AG04449 (cell line): ENCODE measurements at regions not wholly inside any gene's neighbourhood (a gene's known extent, or its start where the extent isn't known, plus 50 kb on each side); places are given as distances from the start of the nearest gene placed in this dataset.
A peak's percentile ranks its signal among the peaks of the same experiment; 100 is the strongest.

Experiments
- CTCF ChIA-PET: fragments of 350-600 bp; formaldehyde crosslinking; extraction: SDS; loops from one replicate; lab custom pipeline; 2021; ENCODE audit warnings: antibody characterized with exemption; lab: Yijun Ruan, JAX
- POLR2A ChIA-PET: fragments of 400-600, 350-600 bp; formaldehyde crosslinking; extraction: SDS; loops from one replicate; lab custom pipeline; 2020; ENCODE audit warnings: antibody characterized with exemption, inconsistent platforms; lab: Yijun Ruan, JAX
- DNase-seq: peaks from one replicate; pipeline ENCODE4 v3.0.0-alpha.2; 2010; ENCODE audit warnings: low read depth, low spot score
- H3K4me3 ChIP-seq: 2 replicates; pipeline ENCODE4 v1.5.1; 2011; ENCODE audit warnings: low read depth, mild to moderate bottlenecking, control low read depth, low read length
- TF ChIP-seq, protein P1 (sequence below): IDR thresholded peaks from one replicate; pipeline ENCODE4 v1.5.1; 2011; ENCODE audit warnings: mild to moderate bottlenecking, moderate library complexity, low read length, control low read depth, inconsistent platforms; ENCODE audit not compliant: insufficient read depth; ENCODE audit errors: missing control alignments

GRCh38 chr5:175214152-175214551 is 229.8 kb downstream of the DRD1 start:
- DNase-seq = peak; percentile 31
- ChIA-PET CTCF (no interaction called here), POLR2A (interaction anchor here (1.1 kb wide), 1 partner anchor 32 kb away, joined by 3 read pairs; no protein-coding TSS in a partner anchor)
- TF ChIP-seq, protein P1, sequence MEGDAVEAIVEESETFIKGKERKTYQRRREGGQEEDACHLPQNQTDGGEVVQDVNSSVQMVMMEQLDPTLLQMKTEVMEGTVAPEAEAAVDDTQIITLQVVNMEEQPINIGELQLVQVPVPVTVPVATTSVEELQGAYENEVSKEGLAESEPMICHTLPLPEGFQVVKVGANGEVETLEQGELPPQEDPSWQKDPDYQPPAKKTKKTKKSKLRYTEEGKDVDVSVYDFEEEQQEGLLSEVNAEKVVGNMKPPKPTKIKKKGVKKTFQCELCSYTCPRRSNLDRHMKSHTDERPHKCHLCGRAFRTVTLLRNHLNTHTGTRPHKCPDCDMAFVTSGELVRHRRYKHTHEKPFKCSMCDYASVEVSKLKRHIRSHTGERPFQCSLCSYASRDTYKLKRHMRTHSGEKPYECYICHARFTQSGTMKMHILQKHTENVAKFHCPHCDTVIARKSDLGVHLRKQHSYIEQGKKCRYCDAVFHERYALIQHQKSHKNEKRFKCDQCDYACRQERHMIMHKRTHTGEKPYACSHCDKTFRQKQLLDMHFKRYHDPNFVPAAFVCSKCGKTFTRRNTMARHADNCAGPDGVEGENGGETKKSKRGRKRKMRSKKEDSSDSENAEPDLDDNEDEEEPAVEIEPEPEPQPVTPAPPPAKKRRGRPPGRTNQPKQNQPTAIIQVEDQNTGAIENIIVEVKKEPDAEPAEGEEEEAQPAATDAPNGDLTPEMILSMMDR = no peak
- no peak overlapping the region for H3K4me3 ChIP-seq

DNA sequence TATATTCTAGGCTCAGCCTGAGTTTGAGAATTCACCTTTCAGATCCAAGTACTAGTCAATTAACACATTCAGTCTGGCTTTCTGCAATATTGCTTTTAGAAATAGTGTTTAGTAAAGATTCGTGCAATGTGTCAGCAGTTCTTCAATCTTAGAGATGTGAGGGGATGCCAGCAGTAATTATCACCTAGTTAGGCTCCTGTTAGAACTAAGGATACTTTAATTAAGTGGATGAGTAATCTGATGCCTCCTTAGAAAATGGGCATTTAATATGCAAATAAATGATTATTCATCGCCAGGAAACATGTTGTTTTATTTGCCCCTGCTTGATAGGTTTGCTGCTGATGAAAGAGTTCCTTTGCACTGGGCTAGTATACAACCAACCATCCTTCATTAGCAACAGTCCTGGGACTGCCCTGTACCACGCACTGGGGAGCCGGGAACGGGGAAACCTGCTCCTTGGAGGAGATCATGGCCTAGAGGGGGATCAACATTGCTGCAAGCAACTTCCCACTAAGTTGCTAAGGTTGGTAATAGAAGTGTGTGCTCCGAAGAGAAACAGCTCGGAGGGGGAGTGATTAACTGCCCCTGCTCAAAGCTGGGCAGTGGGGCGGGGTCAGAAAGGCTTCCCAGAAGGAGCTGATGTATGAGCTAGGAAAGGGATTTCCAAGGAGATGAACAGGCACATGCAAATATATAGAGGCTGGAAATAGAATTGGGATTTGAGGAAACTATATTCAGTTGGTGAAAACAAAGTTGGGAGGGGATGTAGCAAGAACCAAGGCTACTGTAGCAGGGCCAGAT is 231.8 kb downstream of the DRD1 start:
- TF ChIP-seq, protein P1 = no peak
- DNase-seq = no peak
- POLR2A ChIA-PET = no interaction called here
- CTCF ChIA-PET = no interaction called here
- no peak overlapping the region for H3K4me3 ChIP-seq

GRCh38 chr5:175207321-175208040 is 236.5 kb downstream of the DRD1 start:
- no peak for DNase-seq
- H3K4me3 ChIP-seq = no peak overlapping the region
- TF ChIP-seq, protein P1 = no peak
- CTCF ChIA-PET = no interaction called here
- POLR2A ChIA-PET = no interaction called here

- H3K4me3 ChIP-seq = no peak overlapping the region
- DNase-seq = no peak
- POLR2A ChIA-PET = no interaction called here
- TF ChIP-seq, protein P1 = no peak
- CTCF ChIA-PET = no interaction called here
Measured at GRCh38 chr5:175206669-175207068, 237.3 kb downstream of the DRD1 start.

DNA sequence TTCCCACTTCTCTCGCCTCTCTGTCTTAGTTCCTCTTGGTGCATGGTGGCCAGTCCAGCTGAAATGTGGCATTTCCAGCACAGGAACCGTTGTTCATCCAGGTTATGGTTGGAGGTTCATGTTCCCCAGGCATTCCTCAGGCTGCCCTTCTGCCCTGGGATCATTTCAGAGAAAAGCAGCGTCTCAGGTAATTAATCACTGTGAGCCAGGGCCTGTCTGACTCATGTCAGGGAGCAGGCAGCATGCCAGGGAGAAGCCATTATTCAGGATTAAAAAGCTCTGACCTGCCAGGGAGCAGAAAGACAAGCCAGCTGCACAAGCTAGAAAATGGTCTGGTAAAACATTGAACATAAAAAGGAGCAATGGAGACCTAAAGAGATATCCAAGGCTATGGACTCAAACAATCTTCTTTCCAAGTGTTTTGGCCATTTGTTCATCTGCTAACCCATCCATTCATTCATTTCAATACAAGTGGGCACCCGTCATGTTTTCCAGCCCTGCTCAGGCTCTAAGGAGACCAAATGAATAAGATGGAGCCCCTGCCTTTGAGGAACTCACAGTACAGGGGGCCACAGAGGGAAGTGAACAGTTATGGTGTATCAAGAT is 241.4 kb downstream of the DRD1 start:
- ChIA-PET CTCF (no interaction called here), POLR2A (no interaction called here)

More for the DNA sequence above, 241.4 kb downstream of the DRD1 start:
- TF ChIP-seq, protein P1 = no peak
- H3K4me3 ChIP-seq = no peak overlapping the region
- no peak for DNase-seq
